Thoracic aorta (tissue), 2 donors: ENCODE measurements at regions not wholly inside any gene's neighbourhood (a gene's known extent, or its start where the extent isn't known, plus 50 kb on each side); places are given as distances from the start of the nearest gene placed in this dataset.

Source experiments
- ATAC-seq: fragments of 150-250 bp; one replicate; pipeline ENCODE4 v1.8.0; 2017; ENCODE audit warnings: low read depth; ENCODE audit not compliant: insufficient number of reproducible peaks, low FRiP score
- DNase-seq: peaks from one replicate; pipeline ENCODE4 v3.0.0-alpha.2; 2020; ENCODE audit warnings: low spot score
- H3K27ac ChIP-seq, 2 donors: fragments of 200-600 bp; sonication (generic); 1 replicate in 1 of 2; 2 replicates in 1 of 2; pipeline ENCODE4 v1.5.1; 2016; ENCODE audit warnings: mild to moderate bottlenecking in 2 of 2, moderate library complexity in 2 of 2
- H3K27me3 ChIP-seq: fragments of 200-600 bp; sonication (generic); replicated peaks from 2 replicates; pipeline ENCODE4 v1.6.0; 2016; ENCODE audit warnings: mild to moderate bottlenecking; ENCODE audit not compliant: insufficient read depth
- H3K36me3 ChIP-seq: fragments of 200-600 bp; sonication (generic); one replicate; pipeline ENCODE4 v1.5.1; 2016
- H3K4me1 ChIP-seq, 2 donors: fragments of 200-600 bp; sonication (generic); 1 replicate in 1 of 2; 2 replicates in 1 of 2; pipeline versions ENCODE4 v1.5.1 to v1.6.0; 2016; ENCODE audit warnings: low read depth in 2 of 2, mild to moderate bottlenecking in 1 of 2; ENCODE audit not compliant: control insufficient read depth in 1 of 2
- H3K4me3 ChIP-seq: fragments of 200-600 bp; sonication (generic); 2 replicates; pipeline ENCODE4 v1.5.1; 2016; ENCODE audit warnings: mild to moderate bottlenecking
- H3K9me3 ChIP-seq: fragments of 200-600 bp; sonication (generic); 2 replicates; pipeline ENCODE4 v1.5.1; 2016
- CTCF ChIP-seq: fragments of 200-600 bp; sonication (generic); IDR thresholded peaks from one replicate; pipeline ENCODE4 v1.5.1; 2019; ENCODE audit warnings: antibody characterized with exemption

- Histone ChIP-seq H3K27ac (no peak overlapping the region), H3K9me3 (no peaks in the 10 kb centered on the region), H3K4me3 (no peak overlapping the region), H3K27me3 (no peaks in the 10 kb centered on the region), H3K4me1 (no peaks in the 10 kb centered on the region), H3K36me3 (no peaks in the 10 kb centered on the region)
- DNase-seq (no peak), ATAC-seq (no peak)
- no peak for TF ChIP-seq CTCF
Observed at GRCh38 chr17:72307836-72308235, 187.0 kb downstream of the SOX9 start.

- TF ChIP-seq CTCF = no peak
- H3K4me3 ChIP-seq = no peak overlapping the region
- DNase-seq (no peak), ATAC-seq (no peak)
- no peaks in the 10 kb centered on the region for H3K9me3 ChIP-seq
- no peaks in the 10 kb centered on the region for H3K27me3 ChIP-seq
- no peak overlapping the region for H3K27ac ChIP-seq
- H3K36me3 ChIP-seq = no peaks in the 10 kb centered on the region
- no peaks in the 10 kb centered on the region for H3K4me1 ChIP-seq
Observed at GRCh38 chr17:72308744-72309385, 188.0 kb downstream of the SOX9 start.

GRCh38 chr17:72311004-72311403, 190.2 kb downstream of the SOX9 start:
- DNase-seq = no peak
- Histone ChIP-seq H3K27me3 (no peaks in the 10 kb centered on the region), H3K4me1 (no peaks in the 10 kb centered on the region), H3K9me3 (no peaks in the 10 kb centered on the region), H3K27ac (no peak overlapping the region), H3K36me3 (no peaks in the 10 kb centered on the region), H3K4me3 (no peak overlapping the region)
- no peak for ATAC-seq
- TF ChIP-seq CTCF = no peak

- no peak for ATAC-seq
Observed at GRCh38 chr17:72315122-72315913, 194.5 kb downstream of the SOX9 start.

More at GRCh38 chr17:72315122-72315913, 194.5 kb downstream of the SOX9 start:
- H3K4me3 ChIP-seq = no peak overlapping the region
- H3K36me3 ChIP-seq = no peaks in the 10 kb centered on the region
- no peak for TF ChIP-seq CTCF
- H3K27me3 ChIP-seq = no peaks in the 10 kb centered on the region
- H3K4me1 ChIP-seq = no peaks in the 10 kb centered on the region
- no peak for DNase-seq
- no peak overlapping the region for H3K27ac ChIP-seq
- H3K9me3 ChIP-seq = no peaks in the 10 kb centered on the region
